SW 1271 (cell line): ENCODE measurements at regions not wholly inside any gene's neighbourhood (a gene's known extent, or its start where the extent isn't known, plus 50 kb on each side); places are given as distances from the start of the nearest gene placed in this dataset.
"Not testable (repeated sequence)": the region's sequence is repeated elsewhere in the genome, so short reads cannot be mapped to it uniquely, and the experiment has no call there.

Experiments
- DNase-seq, 2 experiments: peaks; one replicate each; lab custom pipeline; 2025; lab: John Stamatoyannopoulos, UW

DNA sequence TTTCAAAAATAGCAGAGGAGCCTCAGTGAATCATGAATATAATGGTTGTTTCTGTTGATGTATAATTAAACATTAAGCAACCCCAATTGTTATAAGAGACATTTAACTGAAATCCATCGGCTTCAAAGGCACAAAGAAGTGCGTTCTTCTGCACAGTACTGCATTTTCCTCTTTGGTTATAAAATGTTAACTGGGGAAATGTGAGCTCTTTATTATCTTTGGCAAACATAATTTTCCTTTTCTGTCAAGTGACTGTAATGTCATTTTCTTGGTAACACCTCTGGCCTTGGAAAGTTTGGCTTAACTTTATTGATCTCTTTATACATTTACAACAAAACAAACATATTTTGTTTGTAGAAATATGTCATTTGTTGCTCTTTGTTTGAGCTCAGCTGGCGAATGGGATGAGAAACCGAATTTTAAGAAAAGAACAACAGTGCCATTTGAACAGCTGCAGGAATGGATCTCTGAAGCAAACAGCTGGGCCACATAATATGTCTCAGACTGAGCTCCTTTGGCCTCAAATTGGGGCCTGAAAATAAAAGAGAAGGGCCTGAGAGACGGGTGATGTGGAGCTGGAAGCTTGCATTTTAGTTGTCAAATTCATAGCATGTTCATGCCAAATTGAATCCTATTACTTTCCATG, 427.0 kb upstream of the SPTLC3 start:
- DNase-seq, result no peak

DNA sequence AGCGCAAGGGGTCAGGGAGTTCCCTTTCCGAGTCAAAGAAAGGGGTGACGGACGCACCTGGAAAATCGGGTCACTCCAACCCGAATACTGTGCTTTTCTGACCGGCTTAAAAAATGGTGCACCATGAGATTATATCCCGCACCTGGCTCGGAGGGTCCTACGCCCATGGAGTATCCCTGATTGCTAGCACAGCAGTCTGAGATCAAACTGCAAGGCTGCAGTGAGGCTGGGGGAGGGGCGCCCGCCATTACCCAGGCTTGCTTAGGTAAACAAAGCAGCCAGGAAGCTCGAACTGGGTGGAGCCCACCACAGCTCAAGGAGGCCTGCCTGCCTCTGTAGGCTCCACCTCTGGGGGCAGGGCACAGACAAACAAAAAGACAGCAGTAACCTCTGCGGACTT, 426.1 kb upstream of the SPTLC3 start:
- not testable (repeated sequence) for DNase-seq

DNA sequence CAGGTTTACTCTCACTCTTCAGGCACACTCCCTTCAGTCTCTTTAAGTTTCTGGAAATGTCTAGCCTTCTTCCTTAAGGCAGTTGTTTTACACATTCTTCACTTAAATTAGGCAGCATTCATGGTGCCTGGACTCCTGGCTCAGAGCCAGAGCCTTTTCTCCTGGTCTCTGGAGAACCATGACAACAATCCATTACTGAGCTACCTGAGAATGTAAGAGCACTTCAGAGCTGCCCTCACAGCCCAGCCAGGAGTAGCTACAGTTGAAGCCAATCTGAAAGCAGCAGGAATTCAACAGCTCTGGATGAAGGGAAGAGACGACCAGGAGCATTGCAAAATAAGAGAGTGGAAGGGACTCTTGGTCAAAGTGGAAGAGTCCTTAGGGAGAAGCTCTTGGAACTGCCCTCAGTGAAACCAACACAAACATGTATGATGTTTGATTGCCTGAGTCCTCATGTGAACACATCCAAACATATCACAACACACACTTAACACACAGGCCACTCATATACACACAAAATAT, 416.8 kb upstream of the SPTLC3 start:
- no peak for DNase-seq

DNA sequence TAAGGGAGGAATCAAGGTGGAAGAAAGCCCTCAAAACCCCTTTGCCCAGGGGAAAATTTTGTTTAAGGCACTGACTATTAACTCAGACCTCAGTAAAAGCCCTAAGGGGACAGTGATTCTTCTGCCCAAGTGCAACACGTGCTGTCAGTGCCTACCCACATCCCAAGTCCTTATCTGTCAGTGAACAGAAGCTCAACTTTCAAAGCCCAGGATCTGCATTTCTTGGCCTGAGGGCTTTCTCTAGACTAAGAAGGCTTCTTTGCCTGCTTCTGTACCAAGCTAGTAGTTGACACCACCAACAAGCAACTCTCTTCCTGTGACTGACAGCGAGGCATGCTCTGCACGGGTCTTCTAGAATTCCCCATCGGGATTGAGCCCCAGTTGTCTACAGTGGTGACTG, 416.0 kb upstream of the SPTLC3 start:
- no peak for DNase-seq

DNA sequence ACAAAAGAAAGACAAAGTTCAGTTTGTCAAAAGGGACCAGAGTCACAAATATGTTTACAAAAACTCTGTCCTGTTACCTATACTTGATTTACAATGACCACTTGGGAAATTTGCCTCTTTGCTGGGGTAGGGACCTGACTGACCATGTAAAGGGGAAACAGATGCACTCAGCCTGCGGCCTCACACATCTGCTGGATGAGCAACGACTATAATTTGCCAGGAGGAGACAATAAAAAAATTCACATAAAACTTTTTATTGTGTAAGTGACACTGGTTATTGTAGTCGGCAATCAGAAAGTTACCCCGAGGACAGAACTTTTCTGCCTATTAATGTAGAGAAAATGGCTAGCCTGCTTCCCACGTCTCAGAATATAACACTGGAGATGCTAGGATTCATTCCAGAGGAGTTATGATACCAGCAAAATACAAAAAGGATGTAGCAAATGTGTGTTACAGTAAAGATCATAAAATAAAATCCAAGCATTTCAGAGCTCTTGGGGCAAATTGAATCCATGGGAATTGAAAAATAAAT, 415.4 kb upstream of the SPTLC3 start:
- DNase-seq, result no peak

DNA sequence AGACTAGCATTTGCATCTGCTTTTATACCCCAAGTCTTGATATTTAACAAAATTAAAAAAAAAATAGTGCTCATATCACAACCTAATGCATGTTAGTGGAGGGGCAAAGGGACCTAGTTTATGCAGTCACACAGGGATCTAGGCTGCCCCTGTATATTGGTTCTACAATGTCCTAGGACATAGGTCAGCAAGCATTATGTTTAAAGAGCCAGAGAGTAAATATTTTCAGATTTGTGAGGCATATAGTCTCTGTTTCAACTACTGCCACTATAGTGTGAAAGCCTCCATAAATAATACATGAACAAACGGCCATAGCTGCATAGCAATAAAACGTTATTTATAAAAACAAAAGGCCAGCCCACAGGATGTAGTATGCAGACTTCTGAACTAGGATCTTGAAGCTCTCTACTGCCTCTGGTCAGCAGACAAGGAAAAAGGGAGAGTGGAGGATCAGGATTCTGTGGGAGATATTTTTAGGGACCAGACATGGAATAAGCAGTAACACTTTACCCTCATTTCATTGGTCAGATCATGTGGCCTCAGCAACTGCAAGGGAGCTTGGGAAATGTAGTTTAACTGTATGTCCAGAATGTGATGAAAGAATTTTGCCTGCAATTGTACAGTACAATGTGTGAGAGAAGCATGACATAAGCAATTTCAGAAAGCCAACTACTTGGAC, 414.2 kb upstream of the SPTLC3 start:
- peak in 1 of 2 experiments; percentile 15 for DNase-seq

DNA sequence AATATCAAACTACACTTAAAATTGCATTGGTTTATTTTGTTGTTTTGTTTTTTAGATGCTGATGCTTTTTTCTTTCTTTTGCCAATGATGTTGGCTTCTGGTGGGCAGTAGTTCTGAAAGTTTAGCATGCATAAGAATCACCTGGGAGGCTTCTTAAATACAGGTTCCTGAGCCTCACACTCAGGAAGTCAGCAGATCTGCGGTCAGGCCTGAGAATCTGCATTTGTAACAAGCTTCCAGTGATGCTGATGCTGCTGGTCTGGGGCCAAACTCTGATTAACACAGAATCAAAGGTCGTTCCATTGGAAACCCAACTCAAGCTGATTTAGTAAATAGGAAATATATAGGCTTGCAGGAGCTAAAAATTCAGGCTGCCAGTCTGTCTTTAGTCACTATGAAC, 412.9 kb upstream of the SPTLC3 start:
- DNase-seq, result no peak

DNA sequence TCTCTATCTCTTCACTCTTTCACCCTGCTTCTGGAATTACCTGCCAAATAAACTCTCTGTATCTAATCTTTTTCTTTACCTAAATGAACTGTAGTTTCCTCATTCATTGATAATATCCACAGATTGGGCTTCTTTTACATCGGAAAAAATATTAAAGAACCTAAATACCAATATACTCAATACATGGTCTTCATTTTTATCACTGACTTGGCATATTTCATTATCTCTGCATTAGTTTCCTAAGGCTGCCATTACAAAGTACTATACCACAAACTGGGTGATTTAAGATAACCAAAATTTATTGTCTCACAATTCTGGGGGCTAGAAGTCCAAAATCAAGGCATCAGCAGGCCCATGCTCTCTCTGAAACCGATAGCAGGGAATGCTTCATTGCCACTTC, 411.9 kb upstream of the SPTLC3 start:
- DNase-seq, result no peak

DNA sequence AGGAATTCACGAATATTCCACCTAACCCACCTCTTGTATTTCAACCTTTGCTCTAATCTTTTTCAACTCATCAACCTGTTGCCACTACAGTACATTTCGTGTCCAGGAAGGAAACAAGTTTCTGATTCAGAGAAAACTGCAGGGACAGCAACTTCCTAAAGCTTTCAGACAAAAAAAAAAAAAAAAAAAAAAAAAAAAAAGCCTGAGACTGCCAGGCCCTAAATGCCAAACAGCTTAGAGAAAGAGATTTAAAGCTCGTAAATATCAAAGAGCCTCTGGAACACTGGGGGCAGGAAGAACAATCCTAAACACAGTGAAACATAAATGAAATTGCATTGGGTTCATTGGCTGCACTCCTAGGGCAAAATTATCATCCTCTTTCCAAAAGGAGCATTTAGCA, 411.2 kb upstream of the SPTLC3 start:
- DNase-seq, result no peak

DNA sequence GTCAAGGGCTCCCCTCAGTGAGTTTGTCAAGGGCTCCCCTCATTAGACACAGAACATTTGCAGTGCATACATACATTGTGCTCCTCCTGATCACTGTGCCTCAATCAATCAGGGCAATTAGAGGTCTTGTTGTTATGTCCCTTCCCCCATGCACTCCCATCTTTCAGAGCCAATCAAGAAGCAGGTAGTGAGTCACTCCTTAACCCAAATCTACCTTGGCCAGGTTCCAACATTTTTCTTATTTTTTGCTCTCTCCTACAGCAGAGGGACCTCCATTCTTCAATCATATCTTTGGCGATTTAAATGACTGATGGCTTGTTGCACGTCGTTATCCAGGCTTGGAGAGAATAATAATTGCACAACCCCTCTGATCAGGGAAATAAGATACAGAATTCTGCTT, 409.9 kb upstream of the SPTLC3 start:
- no peak for DNase-seq

DNA sequence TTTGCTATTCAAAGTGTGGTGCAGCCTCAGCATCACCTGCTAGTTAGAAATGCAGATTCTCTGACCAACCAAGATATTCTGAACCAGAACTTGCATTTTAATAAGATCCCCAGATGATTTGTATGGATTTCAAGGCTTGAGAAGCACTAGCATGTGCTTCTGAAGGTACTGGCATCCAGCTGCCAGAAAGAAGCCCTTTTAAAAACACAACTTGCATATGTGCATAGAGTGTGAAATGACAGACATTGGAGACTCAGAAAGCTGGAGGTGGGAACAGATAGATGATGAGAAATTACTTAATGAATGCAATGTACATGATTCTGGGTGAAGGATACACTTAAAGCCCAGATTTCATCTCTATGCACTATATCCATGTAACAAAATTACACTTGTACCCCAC, 409.3 kb upstream of the SPTLC3 start:
- DNase-seq, result no peak

DNA sequence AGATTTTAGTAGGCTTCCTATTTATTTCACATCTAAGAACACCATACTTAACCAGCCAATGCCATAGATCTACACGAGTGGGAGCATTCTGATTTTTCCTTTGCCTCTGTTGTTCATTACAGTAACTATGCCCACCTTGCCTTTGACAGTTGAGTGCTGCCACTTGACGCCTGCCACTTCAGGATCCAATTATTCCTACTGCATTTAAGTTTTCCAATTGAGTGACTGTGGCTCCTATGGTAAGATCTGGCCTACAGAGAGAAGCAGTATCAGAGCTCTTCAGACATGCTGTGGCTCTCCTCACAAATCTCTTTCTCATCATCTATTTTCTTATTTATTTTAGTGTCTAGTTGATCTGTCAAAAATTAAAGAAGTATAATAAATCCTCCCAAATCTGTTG, 403.0 kb upstream of the SPTLC3 start:
- no peak for DNase-seq

DNA sequence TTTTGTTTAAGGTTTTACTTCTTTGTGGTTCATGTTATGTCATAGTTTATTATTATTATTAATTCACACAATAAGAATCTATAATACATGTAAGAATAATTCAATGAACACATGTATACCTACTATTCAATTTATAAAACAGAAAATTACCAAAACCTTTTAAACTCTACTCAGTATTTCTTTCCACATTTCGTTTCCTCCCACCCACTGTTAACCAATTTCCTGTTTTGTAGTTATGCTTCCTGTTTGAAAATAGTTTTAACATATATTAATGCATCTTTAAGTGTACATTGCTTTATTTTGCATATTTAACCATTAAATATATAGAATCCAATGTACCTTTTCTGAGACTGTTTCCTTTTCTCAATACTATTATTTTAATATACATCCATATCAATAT, 397.9 kb upstream of the SPTLC3 start:
- no peak for DNase-seq

DNA sequence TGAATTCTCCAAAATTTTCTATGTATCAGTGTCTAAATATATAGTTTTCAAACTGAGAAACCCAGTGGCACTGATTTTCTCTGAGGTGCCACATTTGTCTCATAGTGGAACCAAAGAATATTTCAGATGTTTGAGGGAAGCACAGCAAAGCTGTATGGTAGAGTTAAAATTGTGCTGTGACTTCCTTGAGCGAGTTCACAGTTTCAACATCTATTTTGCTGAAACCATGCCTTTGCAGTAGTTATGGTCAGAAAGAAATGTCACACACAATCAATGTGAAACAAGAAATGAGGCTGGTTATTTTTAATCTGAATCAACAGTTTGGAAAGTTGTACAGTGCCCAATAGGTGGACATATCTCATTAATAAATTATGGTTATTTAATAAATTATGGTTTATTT, 394.0 kb upstream of the SPTLC3 start:
- no peak for DNase-seq

DNA sequence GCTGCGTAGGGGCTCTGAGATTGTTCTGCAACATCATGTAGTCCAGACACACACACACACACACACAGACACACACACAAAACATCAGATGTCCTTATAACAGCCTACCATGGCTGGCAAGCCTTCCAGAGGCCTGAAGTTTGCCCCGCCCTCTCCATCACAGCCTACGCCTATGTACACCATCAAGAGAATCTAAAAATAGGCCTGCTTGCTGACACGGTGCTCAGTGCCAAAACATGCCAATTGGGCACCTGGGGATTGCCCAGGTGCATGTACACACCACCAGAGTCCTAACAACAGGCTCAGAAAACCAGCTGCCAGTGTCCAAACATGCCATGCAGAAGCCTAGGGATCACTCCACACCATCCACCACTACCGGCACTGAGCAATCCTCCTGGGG, 391.7 kb upstream of the SPTLC3 start:
- no peak for DNase-seq

DNA sequence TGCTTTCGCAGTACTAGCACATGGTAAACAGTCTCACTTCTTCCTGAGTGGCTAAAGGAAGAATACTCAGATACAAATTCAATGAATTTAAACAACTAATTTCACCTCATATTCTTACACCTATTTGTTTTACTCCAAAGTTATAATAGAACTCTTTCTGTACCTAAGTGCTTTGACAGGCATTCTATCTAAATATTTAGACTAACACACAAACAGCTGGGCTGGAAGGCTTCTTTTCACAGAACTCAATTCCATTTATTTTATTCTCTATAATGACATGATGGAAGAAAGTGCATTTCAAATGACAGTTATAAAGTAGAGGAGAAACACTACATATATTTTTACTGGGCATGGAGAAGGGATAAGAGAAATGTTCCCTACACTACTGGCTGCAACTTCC, 384.9 kb upstream of the SPTLC3 start:
- DNase-seq, result no peak

DNA sequence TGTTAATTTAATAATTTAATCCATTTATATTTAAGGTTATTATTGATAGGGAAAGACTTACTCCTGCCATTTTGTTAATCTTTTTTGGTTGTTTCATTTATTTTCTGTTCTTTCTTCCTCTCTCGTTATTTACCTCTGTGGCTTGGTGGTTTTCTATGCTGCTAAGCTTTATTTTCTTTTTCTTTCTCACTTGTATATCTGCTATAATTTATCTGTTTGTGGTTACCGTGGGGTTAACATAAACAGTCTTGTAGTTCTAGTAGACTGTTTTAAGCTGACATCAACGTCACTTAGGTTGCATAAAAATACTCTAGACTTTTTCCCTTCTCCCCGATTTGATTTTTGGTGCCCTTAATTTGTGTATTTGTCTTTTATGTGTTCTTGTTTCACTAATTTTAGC, 381.3 kb upstream of the SPTLC3 start:
- no peak for DNase-seq

DNA sequence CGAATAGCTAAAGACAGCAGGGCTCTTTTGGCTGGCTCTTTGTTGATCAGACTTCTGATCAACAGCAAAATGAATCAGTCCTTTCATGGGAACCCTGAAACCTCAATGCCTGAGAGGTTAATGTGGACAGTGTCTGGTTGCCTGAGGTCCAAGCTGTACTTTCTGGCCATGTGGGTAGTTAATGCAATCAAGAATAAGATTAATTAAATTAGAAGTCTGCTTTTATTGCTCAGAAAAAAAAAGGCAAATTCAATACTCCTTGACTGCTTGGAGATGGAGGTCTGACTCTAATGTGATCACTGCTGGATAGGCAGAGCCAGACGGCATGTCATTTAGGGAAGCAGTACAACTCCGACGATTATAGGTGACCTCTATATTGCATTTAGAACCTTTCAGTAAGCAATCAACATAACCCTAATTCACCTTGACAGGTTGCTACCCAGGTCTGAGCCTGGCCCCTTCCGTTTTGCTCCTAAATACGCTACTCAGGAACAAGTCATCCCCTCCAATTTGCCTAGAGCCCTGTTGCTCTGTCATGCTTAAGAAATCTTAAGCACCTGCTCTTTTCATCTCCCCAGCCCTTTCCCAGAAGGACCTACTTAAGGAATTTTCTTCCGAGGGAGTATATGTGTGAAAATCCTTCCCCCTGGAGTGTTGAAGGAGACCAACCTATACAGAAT, 370.0 kb upstream of the SPTLC3 start:
- DNase-seq, result no peak

DNA sequence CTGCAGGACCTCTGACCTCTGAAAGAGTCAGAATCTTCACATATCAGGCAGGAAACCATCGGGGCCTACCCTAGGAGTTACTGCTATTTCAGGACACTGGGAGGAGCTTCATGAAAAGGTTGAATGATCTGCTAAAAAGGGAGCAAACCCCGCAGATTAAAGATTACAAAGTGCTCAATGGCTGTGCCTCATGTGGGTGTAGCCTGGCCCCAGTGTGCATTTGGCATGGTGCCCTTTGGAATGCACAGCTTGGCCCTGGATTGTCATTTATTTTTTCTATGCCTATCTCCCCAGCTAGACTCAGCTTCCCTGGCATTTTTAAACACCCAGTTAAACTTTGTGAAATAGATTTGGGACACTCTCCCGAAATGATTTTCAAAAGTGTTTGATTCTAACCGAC, 368.5 kb upstream of the SPTLC3 start:
- no peak for DNase-seq

DNA sequence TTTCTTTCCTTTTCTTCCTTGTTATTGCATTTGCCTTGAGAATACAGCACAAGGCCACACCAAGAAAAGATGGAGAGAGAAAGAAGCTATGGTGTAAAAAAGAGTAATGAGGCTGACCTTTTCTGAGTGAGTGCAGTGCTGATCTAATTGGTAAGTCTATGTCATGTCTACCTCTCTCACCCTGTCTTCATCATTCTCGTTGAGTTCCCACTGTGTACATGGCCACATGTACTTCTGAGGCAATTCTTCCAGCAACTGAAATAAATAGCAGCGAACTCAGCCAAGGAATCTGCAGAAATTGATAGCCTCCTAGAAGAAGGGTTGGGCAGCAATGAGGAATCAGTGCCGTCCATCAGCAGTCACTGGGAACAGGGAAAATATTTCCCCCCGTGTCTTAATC, 367.2 kb upstream of the SPTLC3 start:
- DNase-seq, result no peak

DNA sequence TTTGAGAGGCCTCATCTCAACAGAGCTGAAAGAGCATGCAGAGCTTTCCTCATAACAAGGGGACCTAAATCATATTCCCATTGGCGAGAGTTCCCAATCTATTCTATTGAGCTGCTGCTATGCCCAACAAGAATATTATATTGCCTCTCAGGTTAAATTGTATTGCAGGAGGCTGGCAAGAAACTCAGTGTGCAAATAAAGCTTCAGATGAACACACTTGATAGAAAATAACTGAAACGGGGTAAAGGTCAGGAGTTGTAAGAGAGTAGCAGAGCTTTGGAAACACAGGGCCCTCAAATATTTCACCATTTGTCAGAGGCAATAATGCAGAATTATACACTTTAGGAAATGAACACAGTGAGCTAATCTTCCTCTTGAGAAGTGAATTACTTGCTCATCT, 364.3 kb upstream of the SPTLC3 start:
- DNase-seq, result no peak

DNA sequence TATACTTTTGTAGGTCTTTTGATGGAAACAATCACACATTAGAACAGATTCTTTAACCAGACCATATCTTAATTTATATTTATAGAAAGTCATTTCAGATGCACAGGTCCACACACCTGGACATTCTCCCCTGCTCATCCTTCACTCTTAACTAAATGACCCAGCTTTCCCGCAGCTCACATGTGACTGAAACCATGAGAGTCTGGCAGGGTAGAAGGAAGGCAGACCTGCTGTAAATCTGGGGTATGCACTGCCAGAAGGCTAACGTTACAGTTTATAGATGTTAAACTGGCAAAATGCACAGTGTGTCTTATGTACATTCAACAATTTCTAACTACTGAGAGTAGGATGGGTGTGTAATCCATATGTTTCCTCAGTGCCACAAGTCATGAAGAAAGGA, 359.5 kb upstream of the SPTLC3 start:
- no peak for DNase-seq

DNA sequence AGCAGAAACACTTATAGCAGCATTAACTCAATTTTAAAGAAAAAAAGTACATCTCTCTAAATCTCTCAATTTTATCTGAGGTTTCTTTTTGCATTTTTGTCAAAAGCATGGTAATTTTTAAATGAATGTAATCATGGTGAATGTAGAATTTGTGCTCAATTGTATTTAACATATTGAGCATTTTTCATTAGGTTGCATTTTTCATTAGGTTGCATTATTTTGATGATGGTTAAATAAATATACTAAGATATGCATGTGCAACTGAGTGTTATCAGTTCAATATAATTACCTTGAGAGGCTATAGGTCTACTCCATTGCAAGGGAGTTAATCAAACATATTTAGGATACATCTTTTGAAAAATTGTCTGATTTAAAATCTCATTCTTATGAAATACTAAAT, 355.1 kb upstream of the SPTLC3 start:
- DNase-seq, result no peak
